ENCODE measurements at regions not wholly inside any gene's neighbourhood (a gene's known extent, or its start where the extent isn't known, plus 50 kb on each side); places are given as distances from the start of the nearest gene placed in this dataset.

DNA sequence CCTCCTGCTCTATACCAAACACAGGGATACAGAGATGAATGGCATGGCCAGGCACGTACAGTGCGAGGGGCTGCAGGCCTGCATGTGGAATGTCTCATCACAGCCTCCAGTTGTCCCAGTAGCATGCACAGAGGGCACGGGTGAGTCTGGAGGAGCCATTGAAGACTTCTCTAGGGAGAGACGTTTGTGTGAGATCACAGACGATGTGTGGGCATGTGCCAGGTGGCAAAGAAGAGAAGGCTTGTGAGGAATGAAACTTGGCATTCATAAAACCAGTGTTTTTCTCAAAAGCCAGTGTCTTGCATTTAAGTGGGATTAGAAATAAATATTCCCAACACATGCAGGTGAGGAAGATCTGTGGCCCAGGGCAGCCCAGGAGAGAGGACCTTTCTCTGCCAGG is 119.1 kb upstream of the UBE3A start:
- Histone ChIP-seq H3K4me3 (ENCODE audit: low read depth, low read length) (no peak overlapping the region), H2AFZ (no peak overlapping the region), H3K4me1 (no peaks in the 10 kb centered on the region), H3K79me2 (no peaks in the 10 kb centered on the region), H3K4me2 (ENCODE audit: low read length) (no peak overlapping the region), H3K9ac (no peak overlapping the region), H3K9me3 (ENCODE audit: control insufficient read depth, low read length) (no peaks in the 10 kb centered on the region), H3K36me3 (ENCODE audit: control insufficient read depth, insufficient read depth, low read length) (no peaks in the 10 kb centered on the region), H3K27me3 (ENCODE audit: control insufficient read depth, insufficient read depth, low read length) (no peaks in the 10 kb centered on the region), H3K27ac (no peak overlapping the region)
- TF ChIP-seq CTCF (IDR thresholded peaks at IDR 0.05), result no peak

GRCh38 chr15:25556136-25556535 is 117.3 kb upstream of the UBE3A start:
- no peak overlapping the region for H3K9ac ChIP-seq
- H3K27ac ChIP-seq, result no peak overlapping the region
- H3K9me3 ChIP-seq (ENCODE audit: control insufficient read depth, low read length), result no peaks in the 10 kb centered on the region
- H3K27me3 ChIP-seq (ENCODE audit: control insufficient read depth, insufficient read depth, low read length), result no peaks in the 10 kb centered on the region
- H3K4me3 ChIP-seq (ENCODE audit: low read depth, low read length), result no peak overlapping the region
- H3K79me2 ChIP-seq, result no peaks in the 10 kb centered on the region
- no peaks in the 10 kb centered on the region for H3K4me1 ChIP-seq
- no peak for TF ChIP-seq CTCF (IDR thresholded peaks at IDR 0.05)
- H3K36me3 ChIP-seq (ENCODE audit: control insufficient read depth, insufficient read depth, low read length), result no peaks in the 10 kb centered on the region
- H3K4me2 ChIP-seq (ENCODE audit: low read length), result no peak overlapping the region
- no peak overlapping the region for H2AFZ ChIP-seq

DNA sequence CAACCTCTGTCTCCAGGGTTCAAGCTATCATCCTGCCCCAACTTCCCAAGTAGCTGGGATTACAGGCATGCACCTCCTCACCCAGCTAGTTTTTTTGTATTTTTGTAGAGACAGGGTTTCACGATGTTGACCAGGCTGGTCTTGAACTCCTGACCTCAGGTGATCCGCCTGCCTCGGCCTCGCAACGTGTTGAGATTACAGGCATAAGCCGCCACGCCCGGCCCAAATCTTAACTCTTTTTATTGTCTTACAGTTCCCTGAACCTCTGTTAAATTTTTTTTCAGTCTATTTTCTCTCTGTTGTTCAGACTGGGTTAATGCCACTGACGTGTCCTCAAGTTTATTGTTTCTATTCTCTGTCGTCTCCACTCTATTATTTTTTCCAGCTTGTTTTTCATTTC is 115.8 kb upstream of the UBE3A start:
- Histone ChIP-seq H3K4me1 (no peaks in the 10 kb centered on the region), H3K79me2 (no peaks in the 10 kb centered on the region), H3K36me3 (ENCODE audit: control insufficient read depth, insufficient read depth, low read length) (no peaks in the 10 kb centered on the region), H3K9me3 (ENCODE audit: control insufficient read depth, low read length) (no peaks in the 10 kb centered on the region), H3K27me3 (ENCODE audit: control insufficient read depth, insufficient read depth, low read length) (no peaks in the 10 kb centered on the region), H2AFZ (no peak overlapping the region), H3K4me2 (ENCODE audit: low read length) (no peak overlapping the region), H3K27ac (no peak overlapping the region), H3K9ac (no peak overlapping the region), H3K4me3 (ENCODE audit: low read depth, low read length) (no peak overlapping the region)
- no peak for TF ChIP-seq CTCF (IDR thresholded peaks at IDR 0.05)

GRCh38 chr15:25548600-25548999 is 109.8 kb upstream of the UBE3A start:
- H3K9me3 ChIP-seq (ENCODE audit: control insufficient read depth, low read length), result no peaks in the 10 kb centered on the region
- H2AFZ ChIP-seq, result no peak overlapping the region
- no peaks in the 10 kb centered on the region for H3K4me1 ChIP-seq
- TF ChIP-seq CTCF (IDR thresholded peaks at IDR 0.05), result no peak
- no peaks in the 10 kb centered on the region for H3K79me2 ChIP-seq
- H3K36me3 ChIP-seq (ENCODE audit: control insufficient read depth, insufficient read depth, low read length), result no peaks in the 10 kb centered on the region
- H3K27me3 ChIP-seq (ENCODE audit: control insufficient read depth, insufficient read depth, low read length), result no peaks in the 10 kb centered on the region
- H3K9ac ChIP-seq, result no peak overlapping the region
- no peak overlapping the region for H3K4me3 ChIP-seq (ENCODE audit: low read depth, low read length)
- H3K4me2 ChIP-seq (ENCODE audit: low read length), result no peak overlapping the region
- no peak overlapping the region for H3K27ac ChIP-seq

GRCh38 chr15:25545889-25546288 is 107.1 kb upstream of the UBE3A start:
- Histone ChIP-seq H3K4me2 (ENCODE audit: low read length) (no peak overlapping the region), H3K36me3 (ENCODE audit: control insufficient read depth, insufficient read depth, low read length) (no peaks in the 10 kb centered on the region), H3K79me2 (no peaks in the 10 kb centered on the region), H3K9ac (no peak overlapping the region), H3K27me3 (ENCODE audit: control insufficient read depth, insufficient read depth, low read length) (no peaks in the 10 kb centered on the region), H3K27ac (no peak overlapping the region), H3K4me1 (no peaks in the 10 kb centered on the region), H3K4me3 (ENCODE audit: low read depth, low read length) (no peak overlapping the region), H3K9me3 (ENCODE audit: control insufficient read depth, low read length) (no peaks in the 10 kb centered on the region), H2AFZ (no peak overlapping the region)
- no peak for TF ChIP-seq CTCF (IDR thresholded peaks at IDR 0.05)
